Activated CD4-positive, alpha-beta memory T cell treated with anti-CD3 and anti-CD28 coated beads for 36 hours (primary cell): ENCODE measurements at regions not wholly inside any gene's neighbourhood (a gene's known extent, or its start where the extent isn't known, plus 50 kb on each side); places are given as distances from the start of the nearest gene placed in this dataset.

Experiments
- CTCF ChIA-PET: fragments of 350-600 bp; sonication (Branson Sonifier 250); formaldehyde crosslinking; loops from one replicate; lab custom pipeline; 2021; ENCODE audit warnings: antibody characterized with exemption, inconsistent platforms; lab: Charles Lee
- POLR2A ChIA-PET: fragments of 350-600 bp; sonication (Branson Sonifier 250); formaldehyde crosslinking; loops from one replicate; lab custom pipeline; 2021; ENCODE audit warnings: antibody characterized with exemption; lab: Charles Lee
- DNase-seq: peaks from one replicate; pipeline ENCODE4 v3.0.0-alpha.2; 2020
- H3K27ac Mint-ChIP-seq: one replicate; pipeline ENCODE4 v1.8.0; 2021; ENCODE audit warnings: mixed read lengths
- H3K27me3 Mint-ChIP-seq: one replicate; pipeline ENCODE4 v1.8.0; 2021; ENCODE audit warnings: mixed read lengths
- H3K36me3 Mint-ChIP-seq: one replicate; pipeline ENCODE4 v1.8.0; 2021; ENCODE audit warnings: mixed read lengths
- H3K4me1 Mint-ChIP-seq: one replicate; pipeline ENCODE4 v1.8.0; 2021; ENCODE audit warnings: low read depth, mixed read lengths
- H3K4me3 Mint-ChIP-seq: one replicate; pipeline ENCODE4 v1.8.0; 2021; ENCODE audit warnings: mild to moderate bottlenecking, mixed read lengths
- H3K9me3 Mint-ChIP-seq: one replicate; pipeline ENCODE4 v1.8.0; 2021; ENCODE audit warnings: mixed read lengths
- intact Hi-C: fragments of 100-400 bp; cut with micrococcal nuclease; formaldehyde crosslinking; loops from one replicate; pipeline ENCODE4 v1.15.1; 2023

- Mint-ChIP-seq H3K36me3 (no peaks in the 10 kb centered on the region), H3K9me3 (no peaks in the 10 kb centered on the region), H3K4me1 (peaks cover 8% of the 10 kb centered on the region), H3K27ac (no peak overlapping the region), H3K4me3 (no peak overlapping the region), H3K27me3 (no peaks in the 10 kb centered on the region)
- ChIA-PET POLR2A (interaction anchor here (1.3 kb wide), 1 partner anchor 11 kb away, joined by 7 read pairs; no protein-coding TSS in a partner anchor), CTCF (interaction anchor here (1.9 kb wide), 1 partner anchor 9 kb away, joined by 6 read pairs; no protein-coding TSS in a partner anchor)
- intact Hi-C loops = no loop called here
- DNase-seq = peak; percentile 53
These were observed 127.6 kb upstream of the RFC3 start for GRCh38 chr13:33690354-33690753.

GRCh38 chr13:33691980-33692379 lies 126.0 kb upstream of the RFC3 start:
- Mint-ChIP-seq H3K27ac (no peak overlapping the region), H3K4me3 (no peak overlapping the region), H3K27me3 (no peaks in the 10 kb centered on the region), H3K4me1 (peaks cover 18% of the 10 kb centered on the region), H3K9me3 (no peaks in the 10 kb centered on the region), H3K36me3 (peaks cover 2% of the 10 kb centered on the region)
- DNase-seq = no peak
- CTCF ChIA-PET = interaction anchor here (0.9 kb wide), 1 partner anchor 12 kb away, joined by 3 read pairs; no protein-coding TSS in a partner anchor
- intact Hi-C loops = no loop called here
- POLR2A ChIA-PET = no interaction called here

GRCh38 chr13:33692531-33692930 lies 125.4 kb upstream of the RFC3 start:
- Mint-ChIP-seq H3K4me1 (peaks cover 21% of the 10 kb centered on the region), H3K4me3 (no peak overlapping the region), H3K27ac (no peak overlapping the region), H3K27me3 (no peaks in the 10 kb centered on the region), H3K36me3 (peaks cover 2% of the 10 kb centered on the region), H3K9me3 (no peaks in the 10 kb centered on the region)
- DNase-seq = no peak
- POLR2A ChIA-PET = no interaction called here
- intact Hi-C loops = no loop called here
- CTCF ChIA-PET = no interaction called here

GRCh38 chr13:33694546-33694945 lies 123.4 kb upstream of the RFC3 start:
- Mint-ChIP-seq H3K4me3 (no peak overlapping the region), H3K27me3 (no peaks in the 10 kb centered on the region), H3K36me3 (peaks cover 2% of the 10 kb centered on the region), H3K27ac (no peak overlapping the region), H3K4me1 (peaks cover 21% of the 10 kb centered on the region), H3K9me3 (no peaks in the 10 kb centered on the region)
- CTCF ChIA-PET = no interaction called here
- intact Hi-C loops = no loop called here
- POLR2A ChIA-PET = interaction anchor here (1.8 kb wide), 1 partner anchor 152 kb away, joined by 6 read pairs; no protein-coding TSS in a partner anchor
- DNase-seq = no peak

- Mint-ChIP-seq H3K27ac (no peak overlapping the region), H3K27me3 (no peaks in the 10 kb centered on the region), H3K4me3 (no peak overlapping the region), H3K4me1 (peaks cover 13% of the 10 kb centered on the region), H3K9me3 (no peaks in the 10 kb centered on the region), H3K36me3 (peaks cover 2% of the 10 kb centered on the region)
- ChIA-PET POLR2A (no interaction called here), CTCF (interaction anchor here (0.7 to 1.0 kb wide), 2 partner anchors 28 to 1455 kb away, joined by 3 to 5 read pairs; no protein-coding TSS in a partner anchor)
- intact Hi-C loops = loop anchor here (1.0 kb wide), 1 partner anchor 17 kb away; no protein-coding TSS in a partner anchor
- DNase-seq = no peak
These were observed 121.4 kb upstream of the RFC3 start for GRCh38 chr13:33696530-33696929.

- peaks cover 13% of the 10 kb centered on the region for H3K4me1 Mint-ChIP-seq
- H3K36me3 Mint-ChIP-seq = peaks cover 2% of the 10 kb centered on the region
- DNase-seq = no peak
- intact Hi-C loops = no loop called here
- H3K4me3 Mint-ChIP-seq = no peak overlapping the region
- ChIA-PET CTCF (no interaction called here), POLR2A (no interaction called here)
- H3K9me3 Mint-ChIP-seq = no peaks in the 10 kb centered on the region
- no peak overlapping the region for H3K27ac Mint-ChIP-seq
- H3K27me3 Mint-ChIP-seq = no peaks in the 10 kb centered on the region
These were observed 120.0 kb upstream of the RFC3 start for GRCh38 chr13:33697926-33698325.

GRCh38 chr13:33707449-33707848 lies 110.5 kb upstream of the RFC3 start:
- Mint-ChIP-seq H3K27ac (no peak overlapping the region), H3K27me3 (peaks cover 16% of the 10 kb centered on the region), H3K4me1 (no peaks in the 10 kb centered on the region), H3K36me3 (peaks cover 9% of the 10 kb centered on the region), H3K9me3 (peaks cover 18% of the 10 kb centered on the region), H3K4me3 (no peak overlapping the region)
- ChIA-PET CTCF (no interaction called here), POLR2A (no interaction called here)
- no peak for DNase-seq
- intact Hi-C loops = no loop called here

- POLR2A ChIA-PET = no interaction called here
- Mint-ChIP-seq H3K27ac (no peak overlapping the region), H3K4me1 (no peaks in the 10 kb centered on the region), H3K9me3 (peaks cover 17% of the 10 kb centered on the region), H3K36me3 (peaks cover 13% of the 10 kb centered on the region), H3K4me3 (no peak overlapping the region), H3K27me3 (peaks cover 8% of the 10 kb centered on the region)
- intact Hi-C loops = no loop called here
- DNase-seq = no peak
- CTCF ChIA-PET = no interaction called here
These were observed 107.0 kb upstream of the RFC3 start for GRCh38 chr13:33710924-33711323.

- H3K9me3 Mint-ChIP-seq = peaks cover 14% of the 10 kb centered on the region
- no peaks in the 10 kb centered on the region for H3K4me1 Mint-ChIP-seq
- POLR2A ChIA-PET = no interaction called here
- H3K27me3 Mint-ChIP-seq = peaks cover 7% of the 10 kb centered on the region
- no peak overlapping the region for H3K27ac Mint-ChIP-seq
- intact Hi-C loops = no loop called here
- CTCF ChIA-PET = no interaction called here
- no peak overlapping the region for H3K4me3 Mint-ChIP-seq
- H3K36me3 Mint-ChIP-seq = peaks cover 9% of the 10 kb centered on the region
- DNase-seq = no peak
These were observed 106.5 kb upstream of the RFC3 start for GRCh38 chr13:33711436-33711835.

- ChIA-PET CTCF (interaction anchor here (0.6 kb wide), 1 partner anchor 1049 kb away, joined by 3 read pairs; no protein-coding TSS in a partner anchor), POLR2A (no interaction called here)
- DNase-seq = no peak
- no peak overlapping the region for H3K4me3 Mint-ChIP-seq
- H3K36me3 Mint-ChIP-seq = peaks cover 4% of the 10 kb centered on the region
- H3K27ac Mint-ChIP-seq = no peak overlapping the region
- intact Hi-C loops = no loop called here
- peaks cover 7% of the 10 kb centered on the region for H3K9me3 Mint-ChIP-seq
- H3K4me1 Mint-ChIP-seq = peaks cover 19% of the 10 kb centered on the region
- H3K27me3 Mint-ChIP-seq = no peaks in the 10 kb centered on the region
These were observed 100.2 kb upstream of the RFC3 start for GRCh38 chr13:33717775-33718174.

- Mint-ChIP-seq H3K27ac (peak overlapping the region; percentile 79), H3K4me1 (peaks cover 29% of the 10 kb centered on the region), H3K4me3 (no peak overlapping the region), H3K9me3 (peaks cover 2% of the 10 kb centered on the region), H3K36me3 (no peaks in the 10 kb centered on the region), H3K27me3 (no peaks in the 10 kb centered on the region)
- ChIA-PET CTCF (interaction anchor here (0.8 to 4.5 kb wide), 7 partner anchors 41 to 493 kb away, joined by 3 to 61 read pairs (median 4); no protein-coding TSS in a partner anchor), POLR2A (interaction anchor here (1.4 to 3.1 kb wide), 4 partner anchors 42 to 179 kb away, joined by 5 to 9 read pairs (median 7); no protein-coding TSS in a partner anchor)
- intact Hi-C loops = loop anchor here (1.0 to 5.0 kb wide), 7 partner anchors 42 to 1184 kb away; partner anchors contain the start of genes N4BP2L2 and PDS5B
- DNase-seq = no peak
These were observed 96.2 kb upstream of the RFC3 start for GRCh38 chr13:33721724-33722123.

- intact Hi-C loops = loop anchor here (1.0 to 5.0 kb wide), 7 partner anchors 43 to 1185 kb away; partner anchors contain the start of genes N4BP2L2 and PDS5B
- H3K9me3 Mint-ChIP-seq = peaks cover 2% of the 10 kb centered on the region
- no peak for DNase-seq
- H3K36me3 Mint-ChIP-seq = no peaks in the 10 kb centered on the region
- CTCF ChIA-PET = interaction anchor here (0.6 to 4.5 kb wide), 12 partner anchors 41 to 762 kb away, joined by 3 to 61 read pairs (median 4); no protein-coding TSS in a partner anchor
- H3K27ac Mint-ChIP-seq = peak overlapping the region; percentile 79
- no peaks in the 10 kb centered on the region for H3K27me3 Mint-ChIP-seq
- H3K4me3 Mint-ChIP-seq = peak overlapping the region; percentile 6
- H3K4me1 Mint-ChIP-seq = peaks cover 31% of the 10 kb centered on the region
- POLR2A ChIA-PET = interaction anchor here (1.4 to 3.1 kb wide), 4 partner anchors 43 to 180 kb away, joined by 5 to 9 read pairs (median 7); no protein-coding TSS in a partner anchor
These were observed 95.6 kb upstream of the RFC3 start for GRCh38 chr13:33722216-33722915.
